ENCODE measurements at regions not wholly inside any gene's neighbourhood (a gene's known extent, or its start where the extent isn't known, plus 50 kb on each side); places are given as distances from the start of the nearest gene placed in this dataset.
"Not testable (repeated sequence)": the region's sequence is repeated elsewhere in the genome, so short reads cannot be mapped to it uniquely, and the experiment has no call there.

GRCh38 chr2:109976319-109976718, 77.8 kb downstream of the LIMS3 start:
- not testable (repeated sequence) for H3K4me1 ChIP-seq (ENCODE audit: low read length); DNase-seq

GRCh38 chr2:109980754-109981153, 82.3 kb downstream of the LIMS3 start:
- H4K20me1 ChIP-seq (ENCODE audit: insufficient read depth, low read length); H3K27ac ChIP-seq (ENCODE audit: low read length); H2AFZ ChIP-seq (ENCODE audit: low read length); H3K9me2 ChIP-seq (replicated peaks; ENCODE audit: insufficient read depth, low read length); H3K9ac ChIP-seq (ENCODE audit: low read length); H3K27me3 ChIP-seq (replicated peaks; ENCODE audit: insufficient read depth, low read length); H3K4me2 ChIP-seq (ENCODE audit: low read depth, low read length); DNase-seq; H3K79me2 ChIP-seq (ENCODE audit: low read length); H3F3A ChIP-seq (ENCODE audit: insufficient read depth, low read length); H3K4me3 ChIP-seq (ENCODE audit: low read length); H3K36me3 ChIP-seq (replicated peaks; ENCODE audit: insufficient read depth, low read length); H3K4me1 ChIP-seq (ENCODE audit: low read length); H3K9me3 ChIP-seq (replicated peaks; ENCODE audit: insufficient read depth, low read length): not testable (repeated sequence)

More at GRCh38 chr2:109976319-109976718, 77.8 kb downstream of the LIMS3 start:
- H3F3A ChIP-seq (ENCODE audit: insufficient read depth, low read length); H3K4me3 ChIP-seq (ENCODE audit: low read length); H3K27me3 ChIP-seq (replicated peaks; ENCODE audit: insufficient read depth, low read length); H2AFZ ChIP-seq (ENCODE audit: low read length); H3K27ac ChIP-seq (ENCODE audit: low read length); H3K9ac ChIP-seq (ENCODE audit: low read length); H3K79me2 ChIP-seq (ENCODE audit: low read length); H3K9me3 ChIP-seq (replicated peaks; ENCODE audit: insufficient read depth, low read length); H4K20me1 ChIP-seq (ENCODE audit: insufficient read depth, low read length); H3K4me2 ChIP-seq (ENCODE audit: low read depth, low read length); H3K9me2 ChIP-seq (replicated peaks; ENCODE audit: insufficient read depth, low read length); H3K36me3 ChIP-seq (replicated peaks; ENCODE audit: insufficient read depth, low read length): not testable (repeated sequence)

- not testable (repeated sequence) for H3K4me3 ChIP-seq (ENCODE audit: low read length); H3K79me2 ChIP-seq (ENCODE audit: low read length); H3K27me3 ChIP-seq (replicated peaks; ENCODE audit: insufficient read depth, low read length); H4K20me1 ChIP-seq (ENCODE audit: insufficient read depth, low read length); H3F3A ChIP-seq (ENCODE audit: insufficient read depth, low read length); H3K4me1 ChIP-seq (ENCODE audit: low read length); H2AFZ ChIP-seq (ENCODE audit: low read length); DNase-seq; H3K4me2 ChIP-seq (ENCODE audit: low read depth, low read length); H3K27ac ChIP-seq (ENCODE audit: low read length); H3K9me2 ChIP-seq (replicated peaks; ENCODE audit: insufficient read depth, low read length); H3K9ac ChIP-seq (ENCODE audit: low read length); H3K36me3 ChIP-seq (replicated peaks; ENCODE audit: insufficient read depth, low read length); H3K9me3 ChIP-seq (replicated peaks; ENCODE audit: insufficient read depth, low read length)
Observed at GRCh38 chr2:109986389-109987088, 88.1 kb downstream of the LIMS3 start.

- H3K36me3 ChIP-seq (replicated peaks; ENCODE audit: insufficient read depth, low read length); H3K79me2 ChIP-seq (ENCODE audit: low read length); H3K9ac ChIP-seq (ENCODE audit: low read length); DNase-seq; H3K27ac ChIP-seq (ENCODE audit: low read length); H3K4me3 ChIP-seq (ENCODE audit: low read length); H2AFZ ChIP-seq (ENCODE audit: low read length); H3F3A ChIP-seq (ENCODE audit: insufficient read depth, low read length); H3K9me2 ChIP-seq (replicated peaks; ENCODE audit: insufficient read depth, low read length); H3K9me3 ChIP-seq (replicated peaks; ENCODE audit: insufficient read depth, low read length); H3K27me3 ChIP-seq (replicated peaks; ENCODE audit: insufficient read depth, low read length); H3K4me2 ChIP-seq (ENCODE audit: low read depth, low read length); H4K20me1 ChIP-seq (ENCODE audit: insufficient read depth, low read length); H3K4me1 ChIP-seq (ENCODE audit: low read length): not testable (repeated sequence)
Observed at GRCh38 chr2:109987089-109987420, 88.6 kb downstream of the LIMS3 start.

DNA sequence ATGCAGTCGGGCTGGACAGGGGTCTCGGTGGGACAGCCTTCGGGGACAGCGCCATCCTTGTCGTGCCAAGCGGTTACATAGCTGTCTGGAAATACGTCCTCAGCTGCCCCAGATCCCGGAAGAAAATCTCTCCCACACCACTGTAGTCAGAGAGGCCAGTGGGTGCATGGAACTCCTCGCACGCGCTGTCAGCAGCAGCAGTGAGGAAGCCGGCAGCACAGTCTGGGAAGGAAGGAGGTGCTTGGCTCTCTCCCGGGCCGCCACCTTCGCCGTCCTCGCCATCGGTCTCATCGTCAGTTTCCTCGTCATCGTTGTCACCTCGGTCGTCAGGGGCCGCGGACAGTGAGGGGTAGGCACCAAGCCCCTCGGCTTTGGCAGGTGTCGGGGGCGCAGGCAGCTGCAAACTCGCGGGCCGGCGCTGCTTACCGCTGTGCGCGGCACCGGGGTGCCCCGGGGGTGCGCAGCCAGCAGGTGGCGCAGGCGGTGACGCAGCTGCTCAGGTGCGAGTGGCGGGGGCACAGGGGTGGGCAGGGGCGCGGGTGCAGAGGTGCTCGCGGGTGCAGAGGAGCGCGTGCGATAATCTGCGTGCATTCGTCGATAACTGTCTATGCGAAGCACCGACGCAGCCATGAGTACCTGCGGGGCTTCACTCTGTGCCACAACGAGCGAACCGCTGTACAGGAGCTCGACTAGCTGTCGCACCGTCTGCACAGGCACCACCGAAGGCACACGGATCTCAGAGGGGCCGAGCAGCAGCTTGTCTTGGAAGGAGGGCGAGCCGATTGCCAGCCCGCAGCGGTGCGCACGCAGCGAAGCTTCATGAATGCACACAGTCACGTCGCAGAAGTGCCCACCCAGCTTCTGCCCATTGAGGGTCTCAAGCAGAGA, 89.2 kb downstream of the LIMS3 start:
- H3K27me3 ChIP-seq (replicated peaks; ENCODE audit: insufficient read depth, low read length); H3K79me2 ChIP-seq (ENCODE audit: low read length); H3K9me3 ChIP-seq (replicated peaks; ENCODE audit: insufficient read depth, low read length); H3F3A ChIP-seq (ENCODE audit: insufficient read depth, low read length); H2AFZ ChIP-seq (ENCODE audit: low read length); H3K9ac ChIP-seq (ENCODE audit: low read length); H3K4me3 ChIP-seq (ENCODE audit: low read length); H3K4me2 ChIP-seq (ENCODE audit: low read depth, low read length); H3K27ac ChIP-seq (ENCODE audit: low read length); H3K9me2 ChIP-seq (replicated peaks; ENCODE audit: insufficient read depth, low read length); H3K36me3 ChIP-seq (replicated peaks; ENCODE audit: insufficient read depth, low read length); H4K20me1 ChIP-seq (ENCODE audit: insufficient read depth, low read length); DNase-seq; H3K4me1 ChIP-seq (ENCODE audit: low read length): not testable (repeated sequence)

DNA sequence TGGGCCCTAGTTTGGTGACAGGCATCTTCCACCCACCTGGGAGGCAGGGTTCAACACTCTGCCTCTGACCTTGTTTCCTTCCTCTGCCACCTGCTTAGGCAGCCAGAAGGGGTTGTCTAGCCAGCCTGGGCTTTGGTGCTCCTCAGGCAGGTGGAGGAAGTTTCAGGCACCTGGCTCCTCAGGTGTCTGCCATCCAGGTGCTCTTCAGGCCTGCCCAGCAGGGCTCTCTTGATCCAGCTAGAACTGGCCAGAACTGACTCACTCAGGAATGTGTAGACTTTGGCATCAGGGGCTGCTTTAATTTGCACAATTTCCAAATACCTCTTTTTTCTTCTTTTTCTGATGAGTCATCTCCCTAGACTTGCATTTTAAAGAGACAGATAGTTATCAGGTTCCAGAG, 100.9 kb downstream of the LIMS3 start:
- H3F3A ChIP-seq (ENCODE audit: insufficient read depth, low read length); DNase-seq; H3K79me2 ChIP-seq (ENCODE audit: low read length); H3K4me3 ChIP-seq (ENCODE audit: low read length); H3K9me2 ChIP-seq (replicated peaks; ENCODE audit: insufficient read depth, low read length); H3K27me3 ChIP-seq (replicated peaks; ENCODE audit: insufficient read depth, low read length); H3K9me3 ChIP-seq (replicated peaks; ENCODE audit: insufficient read depth, low read length); H3K9ac ChIP-seq (ENCODE audit: low read length); H3K4me1 ChIP-seq (ENCODE audit: low read length); H4K20me1 ChIP-seq (ENCODE audit: insufficient read depth, low read length); H3K4me2 ChIP-seq (ENCODE audit: low read depth, low read length); H2AFZ ChIP-seq (ENCODE audit: low read length); H3K36me3 ChIP-seq (replicated peaks; ENCODE audit: insufficient read depth, low read length): not testable (repeated sequence)
- peak overlapping the region; percentile 70 for H3K27ac ChIP-seq (ENCODE audit: low read length)

GRCh38 chr2:110002502-110002901, 104.0 kb downstream of the LIMS3 start:
- not testable (repeated sequence) for H4K20me1 ChIP-seq (ENCODE audit: insufficient read depth, low read length); DNase-seq; H3K4me1 ChIP-seq (ENCODE audit: low read length); H2AFZ ChIP-seq (ENCODE audit: low read length); H3K9me2 ChIP-seq (replicated peaks; ENCODE audit: insufficient read depth, low read length); H3K4me2 ChIP-seq (ENCODE audit: low read depth, low read length); H3K4me3 ChIP-seq (ENCODE audit: low read length); H3K9me3 ChIP-seq (replicated peaks; ENCODE audit: insufficient read depth, low read length); H3K27ac ChIP-seq (ENCODE audit: low read length); H3K9ac ChIP-seq (ENCODE audit: low read length); H3K36me3 ChIP-seq (replicated peaks; ENCODE audit: insufficient read depth, low read length); H3K27me3 ChIP-seq (replicated peaks; ENCODE audit: insufficient read depth, low read length); H3F3A ChIP-seq (ENCODE audit: insufficient read depth, low read length); H3K79me2 ChIP-seq (ENCODE audit: low read length)

DNA sequence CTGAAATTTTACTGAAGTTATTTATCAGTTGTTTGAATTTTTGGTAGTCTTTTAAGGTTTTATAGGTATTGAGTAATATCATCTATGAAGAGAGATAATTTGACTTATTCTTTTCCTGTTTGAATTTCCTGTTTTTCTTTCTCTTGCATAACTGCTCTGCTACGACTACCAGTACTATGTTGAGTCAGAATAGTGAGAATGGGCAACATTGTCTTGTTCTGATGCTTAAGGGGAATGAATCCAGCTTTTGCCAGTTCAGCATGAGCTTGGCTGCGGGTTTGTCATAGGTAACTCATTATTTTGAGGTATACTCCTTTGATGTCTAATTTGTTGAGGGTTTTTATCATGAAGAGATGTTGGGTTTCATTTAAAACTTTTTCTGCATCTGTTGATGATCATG, 102.2 kb downstream of the MALL start:
- not testable (repeated sequence) for H3K9me3 ChIP-seq (replicated peaks; ENCODE audit: insufficient read depth, low read length); H3K9me2 ChIP-seq (replicated peaks; ENCODE audit: insufficient read depth, low read length); H3K4me2 ChIP-seq (ENCODE audit: low read depth, low read length); H3K27ac ChIP-seq (ENCODE audit: low read length); H3K4me3 ChIP-seq (ENCODE audit: low read length); DNase-seq; H4K20me1 ChIP-seq (ENCODE audit: insufficient read depth, low read length); H3K27me3 ChIP-seq (replicated peaks; ENCODE audit: insufficient read depth, low read length); H3K36me3 ChIP-seq (replicated peaks; ENCODE audit: insufficient read depth, low read length); H3K4me1 ChIP-seq (ENCODE audit: low read length); H3F3A ChIP-seq (ENCODE audit: insufficient read depth, low read length); H3K79me2 ChIP-seq (ENCODE audit: low read length); H3K9ac ChIP-seq (ENCODE audit: low read length); H2AFZ ChIP-seq (ENCODE audit: low read length)
